CD4-positive, alpha-beta T cell (primary cell): ENCODE measurements at regions not wholly inside any gene's neighbourhood (a gene's known extent, or its start where the extent isn't known, plus 50 kb on each side); places are given as distances from the start of the nearest gene placed in this dataset.

Experiments
- ATAC-seq: fragments of 200-7000 bp; cut with Tn5 transposase; one replicate; pipeline ENCODE4 v1.10.0; 2022; ENCODE audit warnings: mild to moderate bottlenecking; ENCODE audit not compliant: poor library complexity
- CTCF ChIA-PET: fragments of 350-600 bp; sonication (Branson Sonifier 250); formaldehyde crosslinking; loops from one replicate; lab custom pipeline; 2021; ENCODE audit warnings: antibody characterized with exemption, inconsistent platforms; lab: Charles Lee
- POLR2A ChIA-PET: fragments of 350-600 bp; sonication (Branson Sonifier 250); formaldehyde crosslinking; loops from one replicate; lab custom pipeline; 2021; ENCODE audit warnings: antibody characterized with exemption, inconsistent platforms; lab: Charles Lee
- DNase-seq, 14 experiments: peaks; one replicate each; pipeline ENCODE4 v3.0.0-alpha.2; 2013 to 2020; ENCODE audit warnings: mixed read lengths in 2 of 14
- H3K27ac ChIP-seq, 2 donors: one replicate each; pipeline versions ENCODE4 v1.5.1 to v1.7.0; 2013; ENCODE audit warnings: low read length in 2 of 2, low read depth in 1 of 2, mild to moderate bottlenecking in 1 of 2
- H3K27me3 ChIP-seq, 2 experiments: 1 replicate in 1 of 2; 2 replicates in 1 of 2; pipeline versions ENCODE4 v1.6.1 to v1.7.0; 2013; ENCODE audit warnings: low read length in 2 of 2, control low read depth in 1 of 2, mild to moderate bottlenecking in 1 of 2, moderate library complexity in 1 of 2; ENCODE audit not compliant: insufficient read depth in 2 of 2, control insufficient read depth in 1 of 2
- H3K36me3 ChIP-seq: one replicate; pipeline ENCODE4 v1.6.1; 2013; ENCODE audit warnings: low read length, control low read depth; ENCODE audit not compliant: insufficient read depth
- H3K4me1 ChIP-seq: one replicate; pipeline ENCODE4 v1.6.1; 2013; ENCODE audit warnings: low read length, control low read depth; ENCODE audit not compliant: insufficient read depth
- H3K4me3 ChIP-seq: one replicate; pipeline ENCODE4 v1.5.1; 2013; ENCODE audit warnings: mild to moderate bottlenecking, low read length, moderate library complexity
- H3K9me3 ChIP-seq, 2 experiments: 1 replicate in 1 of 2; 2 replicates in 1 of 2; pipeline versions ENCODE4 v1.6.1 to v1.7.0; 2013; ENCODE audit warnings: low read length in 2 of 2, mild to moderate bottlenecking in 2 of 2, control low read depth in 1 of 2, moderate library complexity in 1 of 2; ENCODE audit not compliant: control insufficient read depth in 1 of 2, insufficient read depth in 1 of 2
- H3K27ac Mint-ChIP-seq: one replicate; pipeline ENCODE4 v1.8.0; 2020; ENCODE audit warnings: mixed read lengths
- H3K27me3 Mint-ChIP-seq: one replicate; pipeline ENCODE4 v1.8.0; 2021; ENCODE audit warnings: mixed read lengths
- H3K36me3 Mint-ChIP-seq: one replicate; pipeline ENCODE4 v1.8.0; 2021; ENCODE audit warnings: low read depth, mixed read lengths
- H3K4me1 Mint-ChIP-seq: one replicate; pipeline ENCODE4 v1.8.0; 2021; ENCODE audit warnings: low read depth, mixed read lengths
- H3K4me3 Mint-ChIP-seq: one replicate; pipeline ENCODE4 v1.8.0; 2020; ENCODE audit warnings: mild to moderate bottlenecking, mixed read lengths
- H3K9me3 Mint-ChIP-seq: one replicate; pipeline ENCODE4 v1.8.0; 2020; ENCODE audit warnings: mixed read lengths
- intact Hi-C, 2 experiments: fragments of 100-400 bp; cut with DNase I in 1 of 2; cut with micrococcal nuclease in 1 of 2; formaldehyde crosslinking; loops; one replicate each; pipeline versions ENCODE4 v1.15.1 to v1.9.0; 2023 to 2025; cut with DNase I, micrococcal nuclease
- TF ChIP-seq, protein P1 (sequence below): fragments of 200-600 bp; IDR thresholded peaks from one replicate; pipeline ENCODE4 v1.8.0; 2022; ENCODE audit warnings: antibody characterized with exemption, mild to moderate bottlenecking

DNA sequence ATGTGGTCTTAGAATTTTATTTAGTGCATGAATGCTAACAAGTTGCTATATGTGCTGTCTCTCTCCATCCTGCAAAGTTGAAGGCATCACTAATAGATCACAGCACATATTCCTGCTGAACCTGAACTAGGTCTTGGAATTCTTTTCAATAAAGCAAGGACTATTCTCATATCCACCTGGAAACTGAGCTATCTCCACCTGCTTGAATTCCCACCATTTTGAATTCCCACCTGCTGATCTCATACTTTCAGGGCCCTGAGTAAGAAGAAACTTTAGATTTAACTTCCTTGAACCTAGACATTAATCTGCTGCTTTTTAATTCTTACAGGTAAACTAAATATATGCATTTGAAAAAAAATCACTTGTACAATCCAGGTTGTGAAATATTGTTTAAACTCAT is 445.3 kb upstream of the CCL2 start:
- H3K4me3 Mint-ChIP-seq: no peak overlapping the region
- Histone ChIP-seq H3K9me3 (no peaks in the 10 kb centered on the region), H3K4me1 (no peaks in the 10 kb centered on the region), H3K4me3 (no peak overlapping the region), H3K27ac (no peak overlapping the region), H3K27me3 (peaks cover 0 to 2% of the 10 kb centered on the region in 2 experiments), H3K36me3 (no peaks in the 10 kb centered on the region)
- H3K27me3 Mint-ChIP-seq: peaks cover 39% of the 10 kb centered on the region
- ATAC-seq (no peak), DNase-seq (no peak)
- CTCF ChIA-PET: no interaction called here
- intact Hi-C loops: no loop called here
- POLR2A ChIA-PET: no interaction called here
- H3K9me3 Mint-ChIP-seq: no peaks in the 10 kb centered on the region
- TF ChIP-seq, protein P1, sequence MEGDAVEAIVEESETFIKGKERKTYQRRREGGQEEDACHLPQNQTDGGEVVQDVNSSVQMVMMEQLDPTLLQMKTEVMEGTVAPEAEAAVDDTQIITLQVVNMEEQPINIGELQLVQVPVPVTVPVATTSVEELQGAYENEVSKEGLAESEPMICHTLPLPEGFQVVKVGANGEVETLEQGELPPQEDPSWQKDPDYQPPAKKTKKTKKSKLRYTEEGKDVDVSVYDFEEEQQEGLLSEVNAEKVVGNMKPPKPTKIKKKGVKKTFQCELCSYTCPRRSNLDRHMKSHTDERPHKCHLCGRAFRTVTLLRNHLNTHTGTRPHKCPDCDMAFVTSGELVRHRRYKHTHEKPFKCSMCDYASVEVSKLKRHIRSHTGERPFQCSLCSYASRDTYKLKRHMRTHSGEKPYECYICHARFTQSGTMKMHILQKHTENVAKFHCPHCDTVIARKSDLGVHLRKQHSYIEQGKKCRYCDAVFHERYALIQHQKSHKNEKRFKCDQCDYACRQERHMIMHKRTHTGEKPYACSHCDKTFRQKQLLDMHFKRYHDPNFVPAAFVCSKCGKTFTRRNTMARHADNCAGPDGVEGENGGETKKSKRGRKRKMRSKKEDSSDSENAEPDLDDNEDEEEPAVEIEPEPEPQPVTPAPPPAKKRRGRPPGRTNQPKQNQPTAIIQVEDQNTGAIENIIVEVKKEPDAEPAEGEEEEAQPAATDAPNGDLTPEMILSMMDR: no peak
- H3K27ac Mint-ChIP-seq: no peak overlapping the region
- no peaks in the 10 kb centered on the region for H3K4me1 Mint-ChIP-seq
- no peaks in the 10 kb centered on the region for H3K36me3 Mint-ChIP-seq

DNA sequence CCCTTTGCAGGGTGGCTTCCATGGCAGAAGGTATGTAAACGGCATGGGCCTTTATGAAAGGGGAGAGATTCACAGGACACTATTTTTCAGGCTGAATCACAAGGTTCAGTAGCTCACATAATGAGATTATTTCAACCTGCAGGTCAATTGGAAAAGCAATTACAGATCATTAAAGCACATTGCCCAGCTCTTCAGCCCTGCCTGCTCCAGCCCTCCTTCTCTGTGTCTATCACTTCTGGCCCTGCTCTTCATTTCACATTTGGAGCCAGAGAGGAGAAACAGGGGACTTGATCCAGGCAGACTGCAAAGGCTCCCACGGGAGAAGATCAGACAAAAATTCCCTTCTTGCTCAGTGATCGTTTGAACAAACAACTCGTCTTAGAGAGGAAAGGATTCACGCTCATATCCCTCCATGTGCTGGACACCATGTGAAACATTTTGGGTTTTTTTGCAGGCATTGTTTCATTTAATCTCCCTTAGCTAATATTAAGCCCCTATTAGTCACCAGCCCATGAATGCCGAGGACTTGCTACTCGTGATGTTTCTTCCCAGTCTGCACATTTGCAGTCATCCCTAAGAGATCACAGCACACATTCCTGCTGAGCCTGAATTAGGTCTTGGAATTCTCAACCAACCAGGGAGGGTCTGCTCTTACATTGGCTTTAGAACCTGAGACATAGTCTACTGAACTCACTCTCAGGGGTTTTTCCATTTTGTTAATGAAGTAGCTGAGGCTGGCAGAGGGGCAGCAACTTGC is 443.9 kb upstream of the CCL2 start:
- Mint-ChIP-seq H3K4me1 (no peaks in the 10 kb centered on the region), H3K9me3 (no peaks in the 10 kb centered on the region), H3K36me3 (no peaks in the 10 kb centered on the region), H3K27me3 (peaks cover 30% of the 10 kb centered on the region), H3K4me3 (no peak overlapping the region), H3K27ac (no peak overlapping the region)
- Histone ChIP-seq H3K27me3 (peaks cover 0 to 2% of the 10 kb centered on the region in 2 experiments), H3K36me3 (no peaks in the 10 kb centered on the region), H3K4me3 (no peak overlapping the region), H3K4me1 (no peaks in the 10 kb centered on the region), H3K27ac (no peak overlapping the region), H3K9me3 (no peaks in the 10 kb centered on the region)
- CTCF ChIA-PET: no interaction called here
- POLR2A ChIA-PET: no interaction called here
- no peak for DNase-seq
- no peak for ATAC-seq
- intact Hi-C loops: no loop called here
- TF ChIP-seq, protein P1: no peak

DNA sequence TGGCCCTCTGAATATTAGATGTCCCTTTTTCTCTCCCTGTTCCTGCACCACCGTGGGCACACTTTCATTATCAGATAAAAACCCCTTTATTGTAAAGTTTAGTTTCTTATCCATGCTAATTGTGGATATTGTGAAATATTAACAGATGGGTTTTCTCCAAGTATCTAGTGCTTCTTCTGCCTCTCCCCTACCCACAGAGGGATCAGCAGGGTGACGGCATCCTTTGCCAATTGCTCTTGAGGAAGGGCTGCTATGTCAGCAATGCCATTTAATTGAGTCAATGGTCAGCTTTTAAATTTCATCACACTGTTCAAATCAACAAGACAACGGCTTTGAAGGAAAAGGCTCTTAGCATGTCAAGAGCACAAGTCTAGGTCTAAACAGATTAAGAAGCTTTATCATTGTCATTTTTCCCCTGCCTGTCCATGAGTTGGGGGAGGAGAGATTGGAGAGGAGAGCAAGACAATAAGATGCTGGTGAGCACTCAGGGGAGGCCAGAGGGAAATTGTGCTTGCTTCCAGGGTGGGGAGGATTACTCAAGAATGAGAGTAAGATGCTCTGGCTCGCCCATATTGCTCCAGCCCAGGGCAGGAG is 443.0 kb upstream of the CCL2 start:
- intact Hi-C loops: no loop called here
- ATAC-seq (no peak), DNase-seq (no peak)
- H3K27me3 Mint-ChIP-seq: peaks cover 30% of the 10 kb centered on the region
- Histone ChIP-seq H3K36me3 (no peaks in the 10 kb centered on the region), H3K4me3 (no peak overlapping the region), H3K4me1 (no peaks in the 10 kb centered on the region), H3K27ac (no peak overlapping the region), H3K27me3 (peaks cover 0 to under 1% of the 10 kb centered on the region in 2 experiments), H3K9me3 (no peaks in the 10 kb centered on the region)
- no peaks in the 10 kb centered on the region for H3K36me3 Mint-ChIP-seq
- POLR2A ChIA-PET: no interaction called here
- no peak overlapping the region for H3K4me3 Mint-ChIP-seq
- no peak overlapping the region for H3K27ac Mint-ChIP-seq
- CTCF ChIA-PET: no interaction called here
- TF ChIP-seq, protein P1: no peak
- H3K9me3 Mint-ChIP-seq: no peaks in the 10 kb centered on the region
- H3K4me1 Mint-ChIP-seq: no peaks in the 10 kb centered on the region
